ENCODE measurements at regions not wholly inside any gene's neighbourhood (a gene's known extent, or its start where the extent isn't known, plus 50 kb on each side); places are given as distances from the start of the nearest gene placed in this dataset.

GRCh38 chr11:15630896-15631295 is 516.2 kb downstream of the INSC start:
- TF ChIP-seq, protein P1, sequence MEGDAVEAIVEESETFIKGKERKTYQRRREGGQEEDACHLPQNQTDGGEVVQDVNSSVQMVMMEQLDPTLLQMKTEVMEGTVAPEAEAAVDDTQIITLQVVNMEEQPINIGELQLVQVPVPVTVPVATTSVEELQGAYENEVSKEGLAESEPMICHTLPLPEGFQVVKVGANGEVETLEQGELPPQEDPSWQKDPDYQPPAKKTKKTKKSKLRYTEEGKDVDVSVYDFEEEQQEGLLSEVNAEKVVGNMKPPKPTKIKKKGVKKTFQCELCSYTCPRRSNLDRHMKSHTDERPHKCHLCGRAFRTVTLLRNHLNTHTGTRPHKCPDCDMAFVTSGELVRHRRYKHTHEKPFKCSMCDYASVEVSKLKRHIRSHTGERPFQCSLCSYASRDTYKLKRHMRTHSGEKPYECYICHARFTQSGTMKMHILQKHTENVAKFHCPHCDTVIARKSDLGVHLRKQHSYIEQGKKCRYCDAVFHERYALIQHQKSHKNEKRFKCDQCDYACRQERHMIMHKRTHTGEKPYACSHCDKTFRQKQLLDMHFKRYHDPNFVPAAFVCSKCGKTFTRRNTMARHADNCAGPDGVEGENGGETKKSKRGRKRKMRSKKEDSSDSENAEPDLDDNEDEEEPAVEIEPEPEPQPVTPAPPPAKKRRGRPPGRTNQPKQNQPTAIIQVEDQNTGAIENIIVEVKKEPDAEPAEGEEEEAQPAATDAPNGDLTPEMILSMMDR (conservative IDR thresholded peaks at IDR 0.05; ENCODE audit: low read length) = no peak
- TF ChIP-seq EZH2phosphoT487 (IDR thresholded peaks at IDR 0.05; ENCODE audit: borderline replicate concordance) = no peak
